K562 (cell line): ENCODE measurements at regions not wholly inside any gene's neighbourhood (a gene's known extent, or its start where the extent isn't known, plus 50 kb on each side); places are given as distances from the start of the nearest gene placed in this dataset.

Experiments used
- ATAC-seq: fragments of 200-7000 bp; cut with Tn5 transposase; 3 replicates; pipeline ENCODE4 v1.9.1; 2020; ENCODE audit warnings: moderate library complexity
- BruUV-seq: library from RNA; stranded (reverse); fragments of 400-500 nt; replicated peaks from 2 replicates; lab custom pipeline; 2021; lab: Mats Ljungman, UMichigan
- CTCF ChIA-PET: fragments of 300-600 bp; formaldehyde crosslinking; extraction: SDS; loops from one replicate; lab custom pipeline; 2021; ENCODE audit warnings: low intra/inter-chr PET ratio; lab: Yijun Ruan, JAX
- POLR2A ChIA-PET: fragments of 300-600, 350-650 bp; sonication (Branson Sonifier 250); formaldehyde crosslinking; extraction: SDS; loops from one replicate; lab custom pipeline; 2021; ENCODE audit warnings: antibody characterized with exemption, inconsistent platforms; lab: Yijun Ruan, JAX
- DNase-seq, 4 experiments: peaks; one replicate each; pipeline versions ENCODE4 v3.0.0 to v3.0.0-alpha.2; 2011 to 2018; ENCODE audit warnings: low spot score in 3 of 4, mixed read lengths in 3 of 4; ENCODE audit errors: extremely low read depth in 1 of 4
- FAIRE-seq: peaks from 2 replicates; lab custom pipeline; 2011; peaks lifted over from hg19 to GRCh38; lab: Jason Lieb, UNC
- H2AFZ ChIP-seq: 2 replicates; pipeline ENCODE4 v1.6.0; 2011; ENCODE audit warnings: low read depth, low read length, control low read depth, inconsistent platforms
- H3K27ac ChIP-seq: fragments of 200-600 bp; 3 replicates; pipeline ENCODE4 v1.8.0; 2011; ENCODE audit warnings: low read depth, mild to moderate bottlenecking, control low read depth, inconsistent platforms, low read length, moderate library complexity, mixed read lengths; ENCODE audit errors: extremely low read depth
- H3K27me3 ChIP-seq, 2 experiments: fragments of 300-600 bp in 1 of 2; 2 replicates in 1 of 2; 3 replicates in 1 of 2; pipeline versions ENCODE4 v1.6.0 to v1.8.0; 2011; ENCODE audit warnings: inconsistent platforms in 2 of 2, low read length in 2 of 2, mild to moderate bottlenecking in 1 of 2, mixed read lengths in 1 of 2, moderate library complexity in 1 of 2; ENCODE audit not compliant: control insufficient read depth in 2 of 2, insufficient read depth in 2 of 2
- H3K36me3 ChIP-seq: fragments of 300-600 bp; 3 replicates; pipeline ENCODE4 v1.8.0; 2011; ENCODE audit warnings: mild to moderate bottlenecking, low read length, inconsistent platforms; ENCODE audit not compliant: control insufficient read depth, insufficient read depth
- H3K4me1 ChIP-seq, 2 experiments: fragments of 200-600 bp in 1 of 2; replicated peaks in 1 of 2; 2 replicates in 1 of 2; 3 replicates in 1 of 2; pipeline versions ENCODE4 v1.5.1 to v1.8.0; 2011; ENCODE audit warnings: inconsistent platforms in 2 of 2, low read length in 2 of 2, mild to moderate bottlenecking in 1 of 2, mixed read lengths in 1 of 2, moderate library complexity in 1 of 2; ENCODE audit not compliant: control insufficient read depth in 2 of 2, insufficient read depth in 2 of 2
- H3K4me2 ChIP-seq: 2 replicates; pipeline ENCODE4 v1.6.1; 2011; ENCODE audit warnings: low read length, control low read depth, inconsistent platforms, mixed read lengths; ENCODE audit not compliant: insufficient read depth
- H3K4me3 ChIP-seq: fragments of 200-600 bp; sonication (generic), shearing (Covaris generic); 2 replicates; pipeline ENCODE4 v1.5.1; 2016; ENCODE audit warnings: control low read depth, inconsistent platforms
- H3K79me2 ChIP-seq: fragments of 200-600 bp; 3 replicates; pipeline ENCODE4 v1.8.0; 2011; ENCODE audit warnings: low read length, inconsistent platforms; ENCODE audit not compliant: control insufficient read depth, insufficient read depth
- H3K9ac ChIP-seq, 2 experiments: 2 replicates each; pipeline versions ENCODE4 v1.6.0 to v1.6.1; 2011; ENCODE audit warnings: low read depth in 2 of 2, low read length in 2 of 2, control low read depth in 1 of 2, inconsistent platforms in 1 of 2, mild to moderate bottlenecking in 1 of 2, mixed read lengths in 1 of 2; ENCODE audit not compliant: insufficient read depth in 1 of 2
- H3K9me1 ChIP-seq: one replicate; pipeline ENCODE4 v1.6.0; 2011; ENCODE audit warnings: inconsistent platforms, mild to moderate bottlenecking, low read length, moderate library complexity; ENCODE audit not compliant: control insufficient read depth, insufficient read depth
- H3K9me3 ChIP-seq: replicated peaks from 2 replicates; pipeline ENCODE4 v1.5.1; 2011; ENCODE audit warnings: low read depth, low read length, inconsistent platforms; ENCODE audit not compliant: control insufficient read depth, insufficient read depth
- H4K20me1 ChIP-seq: replicated peaks from 2 replicates; pipeline ENCODE4 v1.6.1; 2011; ENCODE audit warnings: low read length, inconsistent platforms, mixed read lengths; ENCODE audit not compliant: control insufficient read depth, insufficient read depth
- BRCA1 ChIP-seq, 2 experiments: fragments of 450-650 bp in 1 of 2; sonication (generic) in 1 of 2; formaldehyde crosslinking in 1 of 2; IDR thresholded peaks; 2 replicates each; pipeline versions ENCODE4 v1.5.0 to v1.6.1; 2017 to 2020; ENCODE audit warnings: mild to moderate bottlenecking in 1 of 2, missing genetic modification reagents in 1 of 2
- CREB3L1 ChIP-seq: fragments of 450-650 bp; IDR thresholded peaks from 2 replicates; pipeline ENCODE4 v1.6.1; 2014; ENCODE audit warnings: low read depth, mild to moderate bottlenecking, moderate library complexity, borderline replicate concordance
- DPF2 ChIP-seq: fragments of 450-650 bp; IDR thresholded peaks from 2 replicates; pipeline ENCODE4 v1.6.1; 2016
- FUS ChIP-seq: fragments of 200-400 bp; formaldehyde crosslinking; optimal IDR thresholded peaks from 2 replicates; pipeline ENCODE3; 2017; ENCODE audit warnings: low read depth, low read length
- IRF9 ChIP-seq: fragments of 450-650 bp; IDR thresholded peaks from 2 replicates; pipeline ENCODE4 v1.6.1; 2016; ENCODE audit warnings: missing biosample characterization, missing genetic modification characterization
- KAT2B ChIP-seq: IDR thresholded peaks from one replicate; pipeline ENCODE4 v1.6.1; 2012; ENCODE audit warnings: low read depth, mild to moderate bottlenecking, control low read depth, inconsistent platforms, low read length, moderate library complexity
- LARP7 ChIP-seq: fragments of 450-650 bp; IDR thresholded peaks from 2 replicates; pipeline ENCODE4 v1.6.1; 2016
- NR2F6 ChIP-seq: fragments of 450-650 bp; formaldehyde crosslinking; IDR thresholded peaks from 2 replicates; pipeline ENCODE4 v1.4.0; 2020; ENCODE audit warnings: mild to moderate bottlenecking
- RBM15 ChIP-seq: fragments of 200-400 bp; formaldehyde crosslinking; IDR thresholded peaks from 2 replicates; pipeline ENCODE4 v1.6.1; 2018; ENCODE audit warnings: mild to moderate bottlenecking, low read length, moderate library complexity; ENCODE audit not compliant: insufficient read depth
- STAT5B ChIP-seq: fragments of 250-450 bp; sonication (Bioruptor Pico); IDR thresholded peaks from 2 replicates; pipeline ENCODE4 v1.8.0; 2021; ENCODE audit warnings: mild to moderate bottlenecking, inconsistent platforms
- TSC22D4 ChIP-seq: fragments of 450-650 bp; IDR thresholded peaks from 2 replicates; pipeline ENCODE4 v1.6.1; 2016; ENCODE audit warnings: missing genetic modification characterization, missing biosample characterization, control low read depth
- ZBTB26 ChIP-seq: fragments of 450-650 bp; formaldehyde crosslinking; IDR thresholded peaks from 2 replicates; pipeline ENCODE4 v1.4.0; 2022; ENCODE audit warnings: missing genetic modification characterization
- ZC3H8 ChIP-seq: fragments of 450-650 bp; IDR thresholded peaks from 2 replicates; pipeline ENCODE4 v1.6.1; 2017
- ZNF408 ChIP-seq: fragments of 250-450 bp; sonication (Bioruptor Pico); IDR thresholded peaks from 2 replicates; pipeline ENCODE4 v1.4.0; 2020; ENCODE audit warnings: low read depth, mild to moderate bottlenecking, moderate library complexity
- ZNF717 ChIP-seq: fragments of 250-450 bp; sonication (Bioruptor Pico); IDR thresholded peaks from 2 replicates; pipeline ENCODE4 v1.5.0; 2021
- WGBS: fragments of 100-300 bp; shearing (Covaris generic); methylation state at CpG from one replicate; pipeline ENCODE4 v1.1.6; 2016; ENCODE audit warnings: low coverage, mixed read lengths; ENCODE audit not compliant: insufficient coverage; ENCODE audit errors: missing lambda C conversion rate; 5-methylcytosine and 5-hydroxymethylcytosine counted together
- in situ Hi-C: fragments of 300-500 bp; cut with MboI; formaldehyde crosslinking; loops from 4 replicates; pipeline ENCODE4 v1.15.0; 2018; ENCODE audit warnings: inconsistent platforms, mixed read lengths
- intact Hi-C: fragments of 100-400 bp; cut with micrococcal nuclease; formaldehyde crosslinking; loops from 2 replicates; pipeline ENCODE4 v1.14.2; 2022

- ChIA-PET POLR2A (no interaction called here), CTCF (no interaction called here)
- H3K9me3 ChIP-seq: no peaks in the 10 kb centered on the region
- H3K36me3 ChIP-seq: no peaks in the 10 kb centered on the region
- no peak for ATAC-seq
- no peaks in the 10 kb centered on the region for H3K79me2 ChIP-seq
- no peaks in the 10 kb centered on the region for H3K4me1 ChIP-seq
- no peak for FAIRE-seq
- no peak overlapping the region for H3K27ac ChIP-seq
- no peaks in the 10 kb centered on the region for H3K27me3 ChIP-seq
- DNase-seq: no peak
- 14% methylated on average over 1 of the region's 1 CpG for WGBS
- H3K9me1 ChIP-seq: no peaks in the 10 kb centered on the region
- no peak overlapping the region for H3K9ac ChIP-seq
- no peak overlapping the region for H3K4me3 ChIP-seq
- no peaks in the 10 kb centered on the region for H4K20me1 ChIP-seq
- intact Hi-C loops: no loop called here
- BruUV-seq: no TSS peak
- in situ Hi-C loops: no loop called here
- H3K4me2 ChIP-seq: no peak overlapping the region
- TF ChIP-seq ZBTB26 (CRISPR knock-in tag) (no peak), TSC22D4 (tag) (no peak), LARP7 (no peak), STAT5B (CRISPR knock-in tag) (no peak), ZC3H8 (no peak), DPF2 (no peak)
- no peak overlapping the region for H2AFZ ChIP-seq
Measured at GRCh38 chr4:34891892-34892291, 1352.4 kb downstream of the ARAP2 start.

GRCh38 chr4:34893382-34893781 lies 1350.9 kb downstream of the ARAP2 start:
- no peak for FAIRE-seq
- Histone ChIP-seq H3K79me2 (no peaks in the 10 kb centered on the region), H3K36me3 (no peaks in the 10 kb centered on the region), H3K27ac (no peak overlapping the region), H3K4me2 (no peak overlapping the region), H3K9ac (no peak overlapping the region), H3K9me1 (no peaks in the 10 kb centered on the region), H2AFZ (no peak overlapping the region), H3K4me1 (no peaks in the 10 kb centered on the region), H3K9me3 (no peaks in the 10 kb centered on the region), H4K20me1 (no peaks in the 10 kb centered on the region), H3K27me3 (no peaks in the 10 kb centered on the region), H3K4me3 (no peak overlapping the region)
- in situ Hi-C loops (no loop called here), intact Hi-C loops (no loop called here)
- no TSS peak for BruUV-seq
- ChIA-PET POLR2A (no interaction called here), CTCF (no interaction called here)
- no peak for DNase-seq
- no peak for ATAC-seq
- WGBS: 0% methylated on average over 3 of the region's 3 CpGs
- TF ChIP-seq RBM15: no peak
- no peak for TF ChIP-seq ZNF408 (CRISPR knock-in tag)
- no peak for TF ChIP-seq BRCA1 (IDR thresholded peaks at IDR 0.05)
- no peak for TF ChIP-seq BRCA1 (CRISPR knock-in tag; IDR thresholded peaks at IDR 0.05)
- TF ChIP-seq CREB3L1: no peak
- TF ChIP-seq IRF9 (tag): no peak
- no peak for TF ChIP-seq NR2F6 (CRISPR knock-in tag)
- no peak for TF ChIP-seq FUS
- no peak for TF ChIP-seq KAT2B
- no peak for TF ChIP-seq ZNF717
